ENCODE measurements at regions not wholly inside any gene's neighbourhood (a gene's known extent, or its start where the extent isn't known, plus 50 kb on each side); places are given as distances from the start of the nearest gene placed in this dataset.

GRCh38 chr2:104781151-104781550, 72.8 kb upstream of the POU3F3 start:
- H3K36me3 ChIP-seq = no peaks in the 10 kb centered on the region
- no peak overlapping the region for H3K27ac ChIP-seq
- DNase-seq (ENCODE audit: low spot score in 2 of 2) = no peak
- H3K27me3 ChIP-seq = no peaks in the 10 kb centered on the region
- TF ChIP-seq POLR2A (IDR thresholded peaks at IDR 0.05) (no peak), CTCF (IDR thresholded peaks at IDR 0.05) (no peak), EP300 (IDR thresholded peaks at IDR 0.05) (no peak)
- no peaks in the 10 kb centered on the region for H3K9me3 ChIP-seq
- H3K4me1 ChIP-seq = no peaks in the 10 kb centered on the region
- no peak overlapping the region for H3K4me3 ChIP-seq

GRCh38 chr2:104784264-104784663, 69.7 kb upstream of the POU3F3 start:
- Histone ChIP-seq H3K4me1 (no peaks in the 10 kb centered on the region), H3K9me3 (no peaks in the 10 kb centered on the region), H3K4me3 (no peak overlapping the region), H3K27ac (no peak overlapping the region), H3K36me3 (no peaks in the 10 kb centered on the region), H3K27me3 (peaks cover 0 to 5% of the 10 kb centered on the region in 2 donors)
- no peak for DNase-seq (ENCODE audit: low spot score in 2 of 2)
- 81 to 88% methylated on average over 3 of the region's 3 CpGs for WGBS, 2 donors
- no peak for TF ChIP-seq CTCF (IDR thresholded peaks at IDR 0.05)
- no peak for TF ChIP-seq EP300 (IDR thresholded peaks at IDR 0.05)
- TF ChIP-seq POLR2A (IDR thresholded peaks at IDR 0.05) = no peak

- no peak overlapping the region for H3K27ac ChIP-seq
- H3K9me3 ChIP-seq = no peaks in the 10 kb centered on the region
- TF ChIP-seq EP300 (IDR thresholded peaks at IDR 0.05) (no peak), CTCF (IDR thresholded peaks at IDR 0.05) (no peak), POLR2A (IDR thresholded peaks at IDR 0.05) (no peak)
- no peak for DNase-seq (ENCODE audit: low spot score in 2 of 2)
- no peak overlapping the region for H3K4me3 ChIP-seq
- no peaks in the 10 kb centered on the region for H3K36me3 ChIP-seq
- H3K4me1 ChIP-seq = no peaks in the 10 kb centered on the region
- 81 to 85% methylated on average over 8 of the region's 8 CpGs for WGBS, 2 donors
- H3K27me3 ChIP-seq = peaks cover 0 to 5% of the 10 kb centered on the region in 2 donors
Measured at GRCh38 chr2:104786204-104786603, 67.7 kb upstream of the POU3F3 start.

GRCh38 chr2:104786821-104787220, 67.1 kb upstream of the POU3F3 start:
- Histone ChIP-seq H3K36me3 (no peaks in the 10 kb centered on the region), H3K4me1 (no peaks in the 10 kb centered on the region), H3K4me3 (no peak overlapping the region), H3K9me3 (no peaks in the 10 kb centered on the region), H3K27me3 (peaks cover 0 to 5% of the 10 kb centered on the region in 2 donors), H3K27ac (no peak overlapping the region)
- no peak for TF ChIP-seq CTCF (IDR thresholded peaks at IDR 0.05)
- TF ChIP-seq EP300 (IDR thresholded peaks at IDR 0.05) = no peak
- TF ChIP-seq POLR2A (IDR thresholded peaks at IDR 0.05) = no peak
- 34% methylated on average over 2 of the region's 2 CpGs for WGBS, 2 donors
- DNase-seq (ENCODE audit: low spot score in 2 of 2) = no peak

GRCh38 chr2:104787298-104788065, 66.4 kb upstream of the POU3F3 start:
- TF ChIP-seq POLR2A (IDR thresholded peaks at IDR 0.05) = no peak
- Histone ChIP-seq H3K27ac (no peak overlapping the region), H3K27me3 (peaks cover 0 to 5% of the 10 kb centered on the region in 2 donors), H3K9me3 (no peaks in the 10 kb centered on the region), H3K36me3 (no peaks in the 10 kb centered on the region), H3K4me1 (no peaks in the 10 kb centered on the region), H3K4me3 (no peak overlapping the region)
- 54 to 62% methylated on average over 8 of the region's 8 CpGs for WGBS, 2 donors
- no peak for DNase-seq (ENCODE audit: low spot score in 2 of 2)
